ENCODE measurements at regions not wholly inside any gene's neighbourhood (a gene's known extent, or its start where the extent isn't known, plus 50 kb on each side); places are given as distances from the start of the nearest gene placed in this dataset.

- H3K4me3 ChIP-seq (ENCODE audit: low read depth, low read length), result no peak overlapping the region
- TF ChIP-seq, protein P1, sequence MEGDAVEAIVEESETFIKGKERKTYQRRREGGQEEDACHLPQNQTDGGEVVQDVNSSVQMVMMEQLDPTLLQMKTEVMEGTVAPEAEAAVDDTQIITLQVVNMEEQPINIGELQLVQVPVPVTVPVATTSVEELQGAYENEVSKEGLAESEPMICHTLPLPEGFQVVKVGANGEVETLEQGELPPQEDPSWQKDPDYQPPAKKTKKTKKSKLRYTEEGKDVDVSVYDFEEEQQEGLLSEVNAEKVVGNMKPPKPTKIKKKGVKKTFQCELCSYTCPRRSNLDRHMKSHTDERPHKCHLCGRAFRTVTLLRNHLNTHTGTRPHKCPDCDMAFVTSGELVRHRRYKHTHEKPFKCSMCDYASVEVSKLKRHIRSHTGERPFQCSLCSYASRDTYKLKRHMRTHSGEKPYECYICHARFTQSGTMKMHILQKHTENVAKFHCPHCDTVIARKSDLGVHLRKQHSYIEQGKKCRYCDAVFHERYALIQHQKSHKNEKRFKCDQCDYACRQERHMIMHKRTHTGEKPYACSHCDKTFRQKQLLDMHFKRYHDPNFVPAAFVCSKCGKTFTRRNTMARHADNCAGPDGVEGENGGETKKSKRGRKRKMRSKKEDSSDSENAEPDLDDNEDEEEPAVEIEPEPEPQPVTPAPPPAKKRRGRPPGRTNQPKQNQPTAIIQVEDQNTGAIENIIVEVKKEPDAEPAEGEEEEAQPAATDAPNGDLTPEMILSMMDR (IDR thresholded peaks at IDR 0.05; ENCODE audit: low read depth, low read length), result no peak
- in situ Hi-C loops (cut with HindIII; ENCODE audit: low sequenced_read_pairs), result no loop called here
- DNase-seq (ENCODE audit: low read depth, low spot score), result no peak
These were observed 891.1 kb downstream of the USP25 start for GRCh38 chr21:16620786-16621320.

GRCh38 chr21:16624479-16625118 is 888.2 kb upstream of the CXADR start:
- in situ Hi-C loops (cut with HindIII; ENCODE audit: low sequenced_read_pairs), result no loop called here
- no peak for DNase-seq (ENCODE audit: low read depth, low spot score)
- H3K4me3 ChIP-seq (ENCODE audit: low read depth, low read length), result no peak overlapping the region
- TF ChIP-seq, protein P1 (IDR thresholded peaks at IDR 0.05; ENCODE audit: low read depth, low read length), result no peak

GRCh38 chr21:16625491-16625890 is 887.4 kb upstream of the CXADR start:
- TF ChIP-seq, protein P1 (IDR thresholded peaks at IDR 0.05; ENCODE audit: low read depth, low read length), result no peak
- H3K4me3 ChIP-seq (ENCODE audit: low read depth, low read length), result no peak overlapping the region
- DNase-seq (ENCODE audit: low read depth, low spot score), result no peak
- in situ Hi-C loops (cut with HindIII; ENCODE audit: low sequenced_read_pairs), result no loop called here

- DNase-seq (ENCODE audit: low read depth, low spot score), result no peak
- no peak overlapping the region for H3K4me3 ChIP-seq (ENCODE audit: low read depth, low read length)
- TF ChIP-seq, protein P1 (IDR thresholded peaks at IDR 0.05; ENCODE audit: low read depth, low read length), result no peak
- in situ Hi-C loops (cut with HindIII; ENCODE audit: low sequenced_read_pairs), result no loop called here
These were observed 878.9 kb upstream of the CXADR start for GRCh38 chr21:16633831-16634459.

DNA sequence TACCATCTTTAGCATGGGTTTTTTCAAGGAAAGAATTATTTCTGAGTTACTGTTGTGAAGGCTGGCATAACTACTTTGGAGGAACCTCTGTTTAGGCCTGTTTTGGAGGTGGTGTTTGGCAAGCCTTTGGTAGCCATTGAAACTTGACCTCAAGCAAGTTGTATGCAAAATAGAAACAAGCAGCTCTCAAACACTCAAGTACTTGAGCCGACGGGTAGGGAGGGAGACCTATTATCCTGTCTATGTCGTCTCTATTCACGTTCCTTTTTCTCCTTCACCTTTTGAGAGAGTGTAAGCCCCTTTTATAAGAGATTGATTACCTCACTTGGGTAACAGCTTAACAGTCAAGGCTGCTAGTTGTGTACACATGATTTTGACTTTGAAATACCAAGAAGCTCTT is 878.3 kb upstream of the CXADR start:
- H3K4me3 ChIP-seq (ENCODE audit: low read depth, low read length), result no peak overlapping the region
- TF ChIP-seq, protein P1 (IDR thresholded peaks at IDR 0.05; ENCODE audit: low read depth, low read length), result no peak
- DNase-seq (ENCODE audit: low read depth, low spot score), result no peak
- in situ Hi-C loops (cut with HindIII; ENCODE audit: low sequenced_read_pairs), result no loop called here

GRCh38 chr21:16640297-16641027 is 872.4 kb upstream of the CXADR start:
- H3K4me3 ChIP-seq (ENCODE audit: low read depth, low read length), result no peak overlapping the region
- TF ChIP-seq, protein P1 (IDR thresholded peaks at IDR 0.05; ENCODE audit: low read depth, low read length), result no peak
- no peak for DNase-seq (ENCODE audit: low read depth, low spot score)
- in situ Hi-C loops (cut with HindIII; ENCODE audit: low sequenced_read_pairs), result no loop called here

Measured in astrocyte of the spinal cord (primary cell).